ENCODE measurements at regions not wholly inside any gene's neighbourhood (a gene's known extent, or its start where the extent isn't known, plus 50 kb on each side); places are given as distances from the start of the nearest gene placed in this dataset.

DNA sequence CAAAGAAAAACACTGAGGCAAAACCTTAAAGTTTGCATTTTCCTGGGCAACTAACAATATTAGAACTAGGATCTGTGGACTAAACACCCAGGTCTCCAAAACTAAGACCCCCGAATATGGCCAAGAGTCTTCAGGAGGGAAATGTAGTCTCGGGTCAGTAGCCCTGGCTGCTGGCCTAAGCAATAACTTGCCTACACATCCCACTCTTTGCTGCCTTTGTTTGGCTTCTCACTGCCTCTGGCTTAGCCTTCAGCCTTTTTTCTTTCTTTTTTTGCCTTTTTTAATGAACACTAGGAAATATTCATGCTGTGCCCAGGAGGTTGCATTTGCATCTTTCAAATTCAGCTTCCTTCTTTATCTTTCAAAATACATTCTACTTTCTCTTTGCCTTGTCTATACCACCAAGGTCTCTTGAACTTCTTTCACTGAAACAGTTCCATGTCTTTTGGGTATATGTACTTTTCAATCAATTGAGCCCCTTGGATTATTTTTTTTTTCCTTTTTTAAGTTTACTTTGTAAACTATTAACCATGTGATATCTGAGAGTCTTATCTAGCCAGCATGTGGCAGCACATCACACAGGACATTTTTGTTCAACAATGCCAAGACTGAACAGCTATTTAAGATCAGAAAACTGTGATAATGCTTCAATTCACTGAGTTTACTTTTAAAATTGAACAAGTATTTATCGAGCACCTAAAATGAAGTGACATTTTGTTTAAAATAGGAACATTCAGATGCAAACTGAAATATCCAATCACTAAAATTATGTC lies 165.0 kb upstream of the TRPC6 start:
- TF ChIP-seq CTCF (IDR thresholded peaks at IDR 0.05) (no peak), POLR2A (IDR thresholded peaks at IDR 0.05) (no peak)

Measured in body of pancreas (tissue), 4 donors.